GM08714 (cell line): ENCODE measurements at regions not wholly inside any gene's neighbourhood (a gene's known extent, or its start where the extent isn't known, plus 50 kb on each side); places are given as distances from the start of the nearest gene placed in this dataset.

Source experiments
- H3K4me3 ChIP-seq: fragments of 200-500 bp; sonication (Bioruptor generic); 2 replicates; pipeline ENCODE4 v1.5.1; 2014; ENCODE audit warnings: mild to moderate bottlenecking, low read length, inconsistent platforms
- ZNF274 ChIP-seq: IDR thresholded peaks from 2 replicates; pipeline ENCODE4 v1.6.1; 2012; ENCODE audit warnings: mild to moderate bottlenecking, low read depth, low read length

DNA sequence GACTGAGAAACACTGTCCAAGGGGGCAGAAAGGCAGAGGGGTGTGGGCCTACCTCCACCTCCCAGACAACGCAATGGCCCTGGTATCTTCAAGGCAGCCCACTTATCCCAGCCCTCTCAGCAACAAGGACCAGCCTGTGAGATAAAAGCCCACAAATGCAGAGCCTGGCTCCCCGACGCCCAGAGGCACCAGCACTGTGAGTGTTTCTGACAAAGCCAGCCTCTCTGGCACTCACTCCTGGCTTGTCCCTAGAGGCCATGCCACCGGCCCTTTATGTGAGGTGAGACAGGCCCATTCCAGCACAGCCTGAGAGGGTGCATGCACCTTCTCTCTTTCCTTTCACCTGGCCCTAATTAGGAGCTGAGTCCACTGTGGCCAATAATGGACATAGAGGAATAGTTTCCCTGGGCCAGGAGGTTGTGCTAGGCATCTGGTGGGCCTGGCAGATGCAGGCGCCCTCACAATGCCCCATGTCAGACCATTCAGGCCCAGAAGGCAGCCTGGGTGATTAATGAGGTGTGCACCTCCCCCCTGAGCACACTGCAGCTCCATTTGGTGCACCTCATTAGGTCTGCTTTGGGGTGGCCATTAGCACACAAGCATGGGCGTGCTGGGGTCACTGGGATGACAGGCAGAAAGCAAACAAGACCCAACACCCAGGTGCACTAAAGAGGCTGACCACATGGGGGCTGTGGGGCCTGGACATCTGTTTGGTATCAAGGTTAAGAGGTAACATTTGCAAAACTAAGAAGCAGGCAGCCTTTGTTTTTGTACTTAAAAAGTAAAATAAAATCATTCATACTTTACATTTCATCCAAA is 176.0 kb downstream of the MED10 start:
- no peak for TF ChIP-seq ZNF274
- no peak overlapping the region for H3K4me3 ChIP-seq

- TF ChIP-seq ZNF274: no peak
- no peak overlapping the region for H3K4me3 ChIP-seq
These were observed 176.7 kb downstream of the MED10 start for GRCh38 chr5:6201631-6202030.

DNA sequence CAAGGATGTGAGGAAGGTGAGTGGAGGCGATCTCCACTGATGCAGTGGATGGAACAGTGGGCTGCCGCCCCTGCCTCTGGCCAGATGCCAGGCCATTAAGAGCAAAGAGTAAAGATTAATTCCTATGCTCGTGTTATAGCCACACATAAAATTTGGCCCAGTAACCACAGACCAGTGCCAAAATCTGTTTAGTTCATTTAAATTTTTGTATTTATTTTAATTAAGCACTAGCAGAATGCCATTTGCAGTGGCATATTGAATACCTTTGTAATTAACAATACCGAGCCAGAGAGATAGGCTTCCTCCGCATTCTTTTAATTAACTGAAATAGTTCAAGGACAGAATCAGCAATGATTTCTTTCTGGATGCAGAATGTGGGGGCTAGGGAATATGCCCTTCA is 179.8 kb downstream of the MED10 start:
- no peak overlapping the region for H3K4me3 ChIP-seq
- TF ChIP-seq ZNF274: no peak

DNA sequence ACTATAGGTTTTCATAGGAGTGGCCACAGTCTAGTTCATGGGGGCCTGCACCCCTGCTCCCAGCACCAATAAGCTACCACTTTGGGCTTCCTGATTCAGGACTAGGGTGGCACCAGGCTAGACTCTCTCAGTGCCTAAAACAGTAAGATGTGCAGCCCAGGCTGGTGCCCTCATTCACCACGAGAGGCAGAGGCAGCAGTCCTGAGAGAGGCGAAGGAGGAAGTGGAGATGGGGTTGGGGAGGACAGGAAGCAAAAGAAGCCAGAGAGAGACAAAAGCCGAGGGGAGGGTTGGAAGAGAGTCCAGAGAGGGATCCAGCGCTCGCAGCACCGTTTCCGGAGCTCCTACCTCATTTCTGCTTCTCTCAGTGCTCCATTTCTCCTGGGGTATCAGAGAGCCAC is 180.9 kb downstream of the MED10 start:
- TF ChIP-seq ZNF274: no peak
- H3K4me3 ChIP-seq: no peak overlapping the region

DNA sequence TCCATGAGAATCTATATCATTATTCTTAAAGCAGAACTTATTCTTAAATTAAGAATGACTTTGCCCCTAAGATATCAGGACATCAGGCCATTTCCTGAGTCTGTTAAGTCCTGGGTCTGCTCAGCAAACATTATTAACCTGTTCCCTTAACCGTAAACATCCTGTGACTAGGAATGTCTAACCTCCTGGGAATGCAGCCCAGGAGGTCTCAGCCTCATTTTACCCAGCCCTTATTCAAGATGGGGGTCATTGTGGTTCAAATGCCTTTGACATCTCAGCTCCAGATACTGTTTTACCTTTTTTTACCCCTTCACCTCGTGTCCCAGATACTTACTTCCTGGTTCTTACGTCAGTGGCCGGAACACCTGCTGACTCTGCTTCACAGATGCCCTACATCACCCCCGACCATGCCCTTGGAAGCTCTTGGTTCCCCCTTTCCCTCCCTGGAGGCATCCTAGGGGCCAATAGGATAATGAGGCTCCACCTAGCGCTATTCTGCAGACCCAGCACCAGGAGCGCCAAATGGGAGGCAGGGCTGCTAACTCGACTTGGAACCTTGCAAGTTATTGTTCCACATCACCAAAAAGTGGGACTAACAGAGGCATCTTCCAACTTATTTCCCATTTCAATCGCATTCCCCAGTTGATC is 182.5 kb downstream of the MED10 start:
- TF ChIP-seq ZNF274: no peak
- H3K4me3 ChIP-seq: no peak overlapping the region

GRCh38 chr5:6194906-6195612 is 183.3 kb downstream of the MED10 start:
- no peak overlapping the region for H3K4me3 ChIP-seq
- no peak for TF ChIP-seq ZNF274

- TF ChIP-seq ZNF274: no peak
- H3K4me3 ChIP-seq: no peak overlapping the region
These were observed 184.0 kb downstream of the MED10 start for GRCh38 chr5:6194261-6194875.

- no peak for TF ChIP-seq ZNF274
- H3K4me3 ChIP-seq: no peak overlapping the region
These were observed 185.0 kb downstream of the MED10 start for GRCh38 chr5:6193310-6193709.

DNA sequence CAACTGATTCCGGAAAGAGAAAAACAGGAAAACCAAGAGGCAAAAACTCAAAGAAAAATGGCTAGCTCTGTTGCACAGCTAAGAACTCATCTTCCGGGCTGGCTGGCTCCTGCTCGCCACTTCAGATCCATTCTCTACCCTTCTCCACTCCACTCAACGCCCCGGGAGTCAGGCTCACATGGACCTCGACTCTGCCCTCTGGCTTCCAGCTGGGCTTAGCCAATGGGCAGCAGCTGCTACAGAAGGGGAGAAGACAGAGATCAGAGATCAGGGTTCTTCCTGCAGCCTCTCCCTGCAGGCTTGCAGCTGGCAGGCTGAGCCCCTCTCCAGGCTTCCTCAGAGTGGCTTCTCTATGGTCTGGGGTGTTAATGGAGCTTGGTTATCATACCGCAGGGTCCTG is 187.5 kb downstream of the MED10 start:
- no peak for TF ChIP-seq ZNF274
- H3K4me3 ChIP-seq: no peak overlapping the region

DNA sequence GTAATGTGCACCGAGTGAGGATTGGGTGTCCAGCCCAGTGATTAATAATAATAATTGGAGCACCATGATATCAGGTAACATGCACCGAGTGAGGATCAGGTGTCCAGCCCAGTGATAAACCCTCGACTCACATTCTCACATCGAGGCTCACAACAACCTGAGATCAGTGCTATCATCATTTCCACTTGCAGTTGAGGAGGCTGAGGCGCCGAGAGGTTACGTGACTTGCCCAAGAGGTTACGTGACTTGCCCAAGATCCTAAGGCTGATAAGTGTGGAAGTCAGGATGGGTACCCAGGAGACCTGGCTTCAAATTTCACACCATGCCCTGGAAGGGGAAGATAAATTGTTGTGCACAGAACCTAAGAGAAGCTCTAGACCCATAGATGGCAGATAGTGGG is 189.4 kb downstream of the MED10 start:
- no peak for TF ChIP-seq ZNF274
- no peak overlapping the region for H3K4me3 ChIP-seq

GRCh38 chr5:6188344-6188743 is 190.0 kb downstream of the MED10 start:
- H3K4me3 ChIP-seq: no peak overlapping the region; the same call in 1 of the 2 replicates
- no peak for TF ChIP-seq ZNF274

DNA sequence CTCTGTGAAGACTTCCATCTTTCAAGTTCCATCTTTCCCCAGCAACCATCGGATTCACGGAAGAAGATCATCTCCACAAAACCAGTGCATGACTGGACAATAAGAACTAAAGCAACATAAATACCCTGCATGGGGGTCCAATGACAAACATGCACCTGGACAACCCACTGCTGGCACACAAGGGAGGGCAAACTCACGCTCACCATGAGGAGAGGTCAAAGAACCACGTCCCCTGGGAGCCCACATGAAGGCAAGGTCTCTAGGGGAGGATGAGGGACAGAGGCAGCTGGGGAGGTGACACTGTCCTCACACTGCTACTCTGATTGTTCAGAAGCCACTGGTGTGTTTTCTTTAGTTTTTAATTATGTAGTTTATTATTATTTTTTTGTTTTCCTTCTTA is 190.8 kb downstream of the MED10 start:
- TF ChIP-seq ZNF274: no peak
- H3K4me3 ChIP-seq: no peak overlapping the region

DNA sequence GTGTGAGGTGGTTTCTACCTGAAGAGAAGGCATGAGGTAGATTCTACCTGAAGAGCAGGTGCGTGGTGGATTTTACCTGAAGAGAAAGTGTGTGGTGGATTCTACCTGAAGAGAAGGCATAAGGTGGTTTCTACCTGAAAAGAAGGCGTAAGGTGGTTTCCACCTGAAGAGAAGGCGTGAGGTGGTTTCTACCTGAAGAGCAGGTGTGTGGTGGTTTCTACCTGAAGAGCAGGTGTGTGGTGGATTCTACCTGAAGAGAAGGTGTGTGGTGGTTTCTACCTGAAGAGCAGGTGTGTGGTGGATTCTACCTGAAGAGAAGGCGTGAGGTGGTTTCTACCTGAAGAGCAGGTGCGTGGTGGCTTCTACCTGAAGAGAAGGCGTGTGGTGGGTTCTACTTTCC is 192.8 kb downstream of the MED10 start:
- no peak overlapping the region for H3K4me3 ChIP-seq
- no peak for TF ChIP-seq ZNF274

DNA sequence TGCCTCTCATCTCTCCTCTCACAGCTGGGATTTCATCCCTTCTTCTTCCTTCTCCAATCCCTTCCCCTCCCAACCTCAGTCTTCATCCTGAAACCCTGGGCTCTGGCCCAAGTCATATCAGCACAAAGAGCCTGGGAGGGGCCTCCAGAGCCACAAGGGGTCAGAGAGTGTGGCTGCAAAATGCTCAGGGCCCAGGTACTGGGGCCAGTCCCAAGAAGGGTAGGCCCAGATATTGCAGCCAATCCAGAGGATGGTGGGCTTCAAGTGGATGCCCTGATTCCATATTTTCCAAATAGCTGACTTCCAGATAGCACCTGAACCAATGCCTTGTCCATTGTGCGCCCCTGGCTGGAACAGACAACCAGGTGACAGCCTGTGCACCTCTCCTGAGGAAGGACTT is 193.9 kb downstream of the MED10 start:
- no peak overlapping the region for H3K4me3 ChIP-seq
- TF ChIP-seq ZNF274: no peak
